T-cell (primary cell): ENCODE measurements at regions not wholly inside any gene's neighbourhood (a gene's known extent, or its start where the extent isn't known, plus 50 kb on each side); places are given as distances from the start of the nearest gene placed in this dataset.

Experiments
- ATAC-seq, 4 experiments: fragments of 200-7000 bp in 3 of 4; fragments of 150-1000 bp in 1 of 4; cut with Tn5 transposase; replicated peaks in 1 of 4; 1 replicate in 3 of 4; 2 replicates in 1 of 4; pipeline ENCODE4 v1.10.0; 2021; ENCODE audit warnings: moderate library complexity in 3 of 4, mild to moderate bottlenecking in 2 of 4, moderate number of reproducible peaks in 1 of 4
- CTCF ChIA-PET, 2 donors: fragments of 300-600 bp; sonication (Branson Sonifier 250); formaldehyde crosslinking; loops; one replicate each; lab custom pipeline; 2022; ENCODE audit warnings: antibody characterized with exemption in 2 of 2; lab: Charles Lee
- POLR2A ChIA-PET, 2 donors: fragments of 300-600 bp; sonication (Branson Sonifier 250); formaldehyde crosslinking; loops; one replicate each; lab custom pipeline; 2022; ENCODE audit warnings: antibody characterized with exemption in 2 of 2; lab: Charles Lee
- DNase-seq, 35 experiments: peaks; one replicate each; pipeline versions ENCODE4 v3.0.0 to v3.0.0-alpha.2; 2013 to 2023
- H3K27ac ChIP-seq: one replicate; pipeline ENCODE4 v1.5.1; 2013; ENCODE audit warnings: low read length
- H3K27me3 ChIP-seq, 2 experiments: replicated peaks in 1 of 2; 1 replicate in 1 of 2; 2 replicates in 1 of 2; pipeline versions ENCODE4 v1.6.1 to v1.7.0; 2013; ENCODE audit warnings: low read length in 1 of 2, mixed read lengths in 1 of 2; ENCODE audit not compliant: control insufficient read depth in 2 of 2, insufficient read depth in 2 of 2; ENCODE audit errors: extremely low read depth in 1 of 2
- H3K36me3 ChIP-seq, 2 donors: 1 replicate in 1 of 2; 2 replicates in 1 of 2; pipeline versions ENCODE4 v1.6.1 to v1.7.0; 2013; ENCODE audit warnings: low read length in 1 of 2; ENCODE audit not compliant: control insufficient read depth in 2 of 2, insufficient read depth in 1 of 2; ENCODE audit errors: extremely low read depth in 1 of 2
- H3K4me1 ChIP-seq, 2 experiments: 1 replicate in 1 of 2; 2 replicates in 1 of 2; pipeline versions ENCODE4 v1.6.1 to v1.7.0; 2013; ENCODE audit warnings: low read length in 2 of 2, mixed read lengths in 1 of 2; ENCODE audit not compliant: insufficient read depth in 2 of 2, control insufficient read depth in 1 of 2; ENCODE audit errors: extremely low read depth in 1 of 2
- H3K4me3 ChIP-seq, 2 donors: 1 replicate in 1 of 2; 2 replicates in 1 of 2; pipeline versions ENCODE4 v1.5.1 to v1.7.0; 2013; ENCODE audit warnings: mild to moderate bottlenecking in 2 of 2, low read length in 1 of 2, moderate library complexity in 1 of 2; ENCODE audit not compliant: control insufficient read depth in 1 of 2; ENCODE audit errors: extremely low read depth in 1 of 2
- H3K9me3 ChIP-seq: 2 replicates; pipeline ENCODE4 v1.7.0; 2013
- H3K27ac Mint-ChIP-seq, 2 donors: one replicate each; pipeline ENCODE4 v1.8.0; 2020 to 2021; ENCODE audit warnings: mild to moderate bottlenecking in 2 of 2, mixed read lengths in 2 of 2
- H3K27me3 Mint-ChIP-seq, 2 donors: one replicate each; pipeline ENCODE4 v1.8.0; 2021 to 2022; ENCODE audit warnings: mixed read lengths in 2 of 2
- H3K36me3 Mint-ChIP-seq: one replicate; pipeline ENCODE4 v1.8.0; 2021; ENCODE audit warnings: mixed read lengths
- H3K4me1 Mint-ChIP-seq, 3 donors: one replicate each; pipeline ENCODE4 v1.8.0; 2020 to 2022; ENCODE audit warnings: mixed read lengths in 3 of 3, mild to moderate bottlenecking in 1 of 3
- H3K4me3 Mint-ChIP-seq, 3 donors: one replicate each; pipeline ENCODE4 v1.8.0; 2020 to 2022; ENCODE audit warnings: mild to moderate bottlenecking in 3 of 3, mixed read lengths in 3 of 3, moderate library complexity in 3 of 3
- H3K9me3 Mint-ChIP-seq, 3 donors: one replicate each; pipeline ENCODE4 v1.8.0; 2020 to 2022; ENCODE audit warnings: mixed read lengths in 3 of 3
- WGBS: methylation state at CpG from one replicate; pipeline ENCODE4 v1.1.5; 2013; ENCODE audit warnings: missing lambda C conversion rate; ENCODE audit not compliant: insufficient coverage; 5-methylcytosine and 5-hydroxymethylcytosine counted together

DNA sequence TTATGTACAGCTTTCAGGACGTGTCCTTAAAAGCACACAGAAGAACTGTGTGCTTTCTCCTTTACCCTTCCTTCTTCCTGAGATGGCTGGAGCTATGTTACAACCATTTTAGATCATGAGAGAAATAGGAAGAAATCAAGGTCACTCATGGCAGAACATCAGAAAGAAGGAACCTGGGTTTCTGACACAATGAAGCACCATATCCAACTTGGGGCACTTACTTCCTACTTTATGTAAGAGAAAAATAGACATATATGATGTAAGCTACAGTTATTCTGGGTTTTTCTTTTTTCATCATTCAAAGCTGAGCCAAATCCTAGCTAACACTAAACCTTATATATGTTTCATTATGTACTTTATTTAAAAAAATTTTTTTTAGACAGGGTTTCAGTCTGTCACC, 79.5 kb downstream of the FAM161A start:
- no peak overlapping the region for H3K4me3 Mint-ChIP-seq
- ChIA-PET POLR2A (interaction anchor here in 1 of 2 donors (0.6 kb wide), 1 partner anchor 623 kb away, joined by 3 read pairs; no protein-coding TSS in a partner anchor), CTCF (no interaction called here)
- no CpG with 5 or more reads among the region's 1 CpG for WGBS
- Histone ChIP-seq H3K4me3 (no peak overlapping the region), H3K27ac (no peak overlapping the region), H3K9me3 (no peaks in the 10 kb centered on the region), H3K36me3 (no peaks in the 10 kb centered on the region), H3K4me1 (no peaks in the 10 kb centered on the region), H3K27me3 (peaks cover 0 to 21% of the 10 kb centered on the region in 2 experiments)
- H3K36me3 Mint-ChIP-seq = no peaks in the 10 kb centered on the region
- H3K9me3 Mint-ChIP-seq = no peaks in the 10 kb centered on the region
- no peaks in the 10 kb centered on the region for H3K4me1 Mint-ChIP-seq
- no peak overlapping the region for H3K27ac Mint-ChIP-seq
- peaks cover 23 to 25% of the 10 kb centered on the region in 2 donors for H3K27me3 Mint-ChIP-seq
- no peak for ATAC-seq
- DNase-seq = no peak

DNA sequence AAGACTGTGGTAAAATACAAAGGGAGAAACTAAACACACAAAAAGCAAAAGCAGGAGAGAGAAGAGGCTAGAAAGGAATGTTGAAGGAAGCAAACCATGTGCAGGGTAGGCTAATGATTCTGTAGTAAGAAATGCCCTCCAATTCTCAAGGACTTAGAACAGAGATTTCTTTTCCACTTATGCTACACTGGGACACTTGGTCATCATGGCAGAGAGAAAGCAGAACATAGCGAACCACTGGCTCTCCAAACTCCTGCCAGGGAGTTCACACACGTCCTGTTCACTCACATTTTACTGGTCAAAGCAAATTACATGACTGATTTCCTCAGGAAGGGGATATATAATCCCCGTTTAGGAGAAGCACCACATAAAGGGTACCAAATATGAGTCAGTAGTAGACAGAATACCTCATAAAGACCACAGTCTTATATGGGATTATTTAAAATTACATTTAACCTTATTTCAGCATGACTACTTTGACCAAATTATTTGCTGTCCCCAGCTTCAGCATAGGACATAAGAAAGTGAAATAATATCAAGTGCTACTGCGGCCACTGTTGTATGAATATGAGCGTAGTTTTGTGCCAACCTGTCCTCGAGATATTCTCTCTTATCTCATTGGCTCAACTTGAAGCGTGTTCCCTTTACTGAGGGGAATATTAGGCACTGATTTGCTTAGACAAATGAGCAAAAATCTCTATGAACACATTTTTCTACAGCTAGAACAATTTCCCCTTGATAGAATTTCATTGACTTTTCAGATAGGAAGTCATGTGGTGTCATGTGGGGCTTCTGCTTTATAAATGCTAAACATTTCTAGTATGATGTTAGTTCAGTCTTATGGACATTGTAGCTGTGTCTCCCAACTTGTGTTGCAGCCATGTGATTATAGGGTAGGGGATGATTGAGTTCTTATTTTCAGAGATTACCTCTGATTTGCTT, 81.7 kb downstream of the FAM161A start:
- H3K4me1 Mint-ChIP-seq = no peaks in the 10 kb centered on the region
- H3K27ac Mint-ChIP-seq = no peak overlapping the region
- peaks cover 13 to 18% of the 10 kb centered on the region in 2 donors for H3K27me3 Mint-ChIP-seq
- H3K9me3 ChIP-seq = no peaks in the 10 kb centered on the region
- no peaks in the 10 kb centered on the region for H3K9me3 Mint-ChIP-seq
- peaks cover 0 to 5% of the 10 kb centered on the region in 2 experiments for H3K27me3 ChIP-seq
- no peak for ATAC-seq
- no peaks in the 10 kb centered on the region for H3K36me3 Mint-ChIP-seq
- no CpG with 5 or more reads among the region's 7 CpGs for WGBS
- no peak for DNase-seq
- H3K36me3 ChIP-seq = no peaks in the 10 kb centered on the region
- no peak overlapping the region for H3K4me3 Mint-ChIP-seq
- ChIA-PET CTCF (no interaction called here), POLR2A (no interaction called here)
- H3K4me3 ChIP-seq = no peak overlapping the region
- no peak overlapping the region for H3K27ac ChIP-seq
- H3K4me1 ChIP-seq = no peaks in the 10 kb centered on the region

DNA sequence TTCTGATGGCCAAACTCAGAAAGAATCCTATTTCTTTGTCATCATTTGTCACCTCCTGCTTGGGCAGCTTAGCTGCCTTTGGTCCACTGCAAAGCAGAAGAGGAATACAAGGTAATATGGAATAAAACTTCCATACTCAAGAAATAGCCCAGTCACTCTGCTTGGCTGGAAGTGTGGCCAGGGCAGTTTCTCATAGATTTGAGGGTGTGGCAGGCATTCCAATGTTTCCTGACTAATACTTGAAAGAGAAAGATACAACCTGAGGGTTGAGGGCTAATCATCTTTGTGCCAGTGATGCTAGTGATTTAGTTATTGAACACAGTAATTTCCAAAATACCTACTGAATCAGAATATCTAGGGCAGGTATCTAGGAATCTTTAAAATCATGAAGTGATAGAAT, 83.1 kb downstream of the FAM161A start:
- H3K36me3 Mint-ChIP-seq = no peaks in the 10 kb centered on the region
- Histone ChIP-seq H3K27me3 (peaks cover 0 to 5% of the 10 kb centered on the region in 2 experiments), H3K36me3 (no peaks in the 10 kb centered on the region), H3K4me1 (no peaks in the 10 kb centered on the region), H3K9me3 (no peaks in the 10 kb centered on the region), H3K4me3 (no peak overlapping the region), H3K27ac (no peak overlapping the region)
- DNase-seq (no peak), ATAC-seq (no peak)
- POLR2A ChIA-PET = no interaction called here
- H3K4me3 Mint-ChIP-seq = no peak overlapping the region
- peaks cover 8% of the 10 kb centered on the region in 2 donors for H3K27me3 Mint-ChIP-seq
- H3K27ac Mint-ChIP-seq = no peak overlapping the region
- H3K4me1 Mint-ChIP-seq = no peaks in the 10 kb centered on the region
- H3K9me3 Mint-ChIP-seq = peaks cover 0 to 4% (median 4%) of the 10 kb centered on the region in 3 donors
- CTCF ChIA-PET = no interaction called here

DNA sequence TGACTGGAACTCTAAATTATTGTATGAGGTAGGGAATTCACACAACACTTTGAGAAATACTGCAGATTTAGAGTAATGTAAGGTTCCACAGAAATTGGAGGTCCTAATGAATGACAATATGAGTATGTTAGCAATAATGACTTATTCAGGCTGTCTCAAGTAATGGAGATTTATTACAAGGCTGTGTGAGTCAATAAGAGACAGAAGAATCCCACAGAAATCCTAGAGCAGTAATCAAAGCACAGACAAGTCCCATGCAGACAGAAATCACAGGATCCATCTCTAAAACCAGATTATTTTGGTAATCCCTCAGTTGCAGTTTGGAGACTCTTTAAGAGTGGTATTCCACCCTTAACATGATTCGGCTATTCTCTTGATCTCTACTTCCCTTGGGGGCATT, 83.6 kb downstream of the FAM161A start:
- H3K36me3 ChIP-seq = no peaks in the 10 kb centered on the region
- H3K27ac Mint-ChIP-seq = no peak overlapping the region
- H3K9me3 Mint-ChIP-seq = peaks cover 0 to 4% (median 4%) of the 10 kb centered on the region in 3 donors
- H3K4me3 ChIP-seq = no peak overlapping the region
- peaks cover 4 to 6% of the 10 kb centered on the region in 2 donors for H3K27me3 Mint-ChIP-seq
- DNase-seq (no peak), ATAC-seq (no peak)
- no peaks in the 10 kb centered on the region for H3K9me3 ChIP-seq
- ChIA-PET CTCF (no interaction called here), POLR2A (no interaction called here)
- no peak overlapping the region for H3K4me3 Mint-ChIP-seq
- WGBS = 50% methylated on average over 1 of the region's 1 CpG
- no peaks in the 10 kb centered on the region for H3K4me1 ChIP-seq
- no peaks in the 10 kb centered on the region for H3K4me1 Mint-ChIP-seq
- H3K36me3 Mint-ChIP-seq = no peaks in the 10 kb centered on the region
- peaks cover 0 to 5% of the 10 kb centered on the region in 2 experiments for H3K27me3 ChIP-seq
- no peak overlapping the region for H3K27ac ChIP-seq

DNA sequence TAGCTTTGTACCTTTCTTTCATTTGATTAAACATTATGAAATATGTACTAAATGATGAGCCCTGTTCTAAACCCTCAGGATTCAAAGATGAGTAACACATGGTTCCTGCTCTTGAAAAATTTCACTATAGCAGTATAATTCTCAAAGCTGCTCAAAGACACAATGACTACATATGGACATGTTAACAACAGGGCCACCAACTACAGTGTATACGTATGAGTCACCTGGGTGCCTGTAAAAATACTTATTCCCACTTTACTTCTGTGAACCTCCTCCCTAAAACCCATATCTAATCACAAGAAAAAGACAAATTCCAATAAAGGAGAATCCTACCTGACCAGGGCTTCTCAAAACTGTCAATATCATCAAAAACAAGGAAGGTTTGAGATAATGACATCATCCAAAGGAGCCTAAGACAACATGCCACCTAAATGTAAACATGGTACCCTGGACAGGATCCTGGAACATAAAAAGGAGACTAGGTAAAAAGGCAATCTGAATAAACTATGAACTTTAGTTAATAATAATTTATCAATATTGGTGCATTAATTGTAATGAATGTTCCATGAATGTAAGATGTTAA, 84.7 kb downstream of the FAM161A start:
- DNase-seq = no peak
- H3K4me3 Mint-ChIP-seq = no peak overlapping the region
- 100% methylated on average over 1 of the region's 1 CpG for WGBS
- ChIA-PET CTCF (no interaction called here), POLR2A (no interaction called here)
- Histone ChIP-seq H3K27me3 (no peaks in the 10 kb centered on the region), H3K36me3 (no peaks in the 10 kb centered on the region), H3K4me1 (peaks cover 2 to 7% of the 10 kb centered on the region in 2 experiments), H3K27ac (no peak overlapping the region), H3K4me3 (no peak overlapping the region), H3K9me3 (no peaks in the 10 kb centered on the region)
- H3K27me3 Mint-ChIP-seq = peaks cover 0 to 4% of the 10 kb centered on the region in 2 donors
- H3K9me3 Mint-ChIP-seq = peaks cover 0 to 4% (median 4%) of the 10 kb centered on the region in 3 donors
- H3K4me1 Mint-ChIP-seq = peaks cover 0 to 5% (median 4%) of the 10 kb centered on the region in 3 donors
- ATAC-seq = no peak
- H3K27ac Mint-ChIP-seq = no peak overlapping the region
- peaks cover 2% of the 10 kb centered on the region for H3K36me3 Mint-ChIP-seq

DNA sequence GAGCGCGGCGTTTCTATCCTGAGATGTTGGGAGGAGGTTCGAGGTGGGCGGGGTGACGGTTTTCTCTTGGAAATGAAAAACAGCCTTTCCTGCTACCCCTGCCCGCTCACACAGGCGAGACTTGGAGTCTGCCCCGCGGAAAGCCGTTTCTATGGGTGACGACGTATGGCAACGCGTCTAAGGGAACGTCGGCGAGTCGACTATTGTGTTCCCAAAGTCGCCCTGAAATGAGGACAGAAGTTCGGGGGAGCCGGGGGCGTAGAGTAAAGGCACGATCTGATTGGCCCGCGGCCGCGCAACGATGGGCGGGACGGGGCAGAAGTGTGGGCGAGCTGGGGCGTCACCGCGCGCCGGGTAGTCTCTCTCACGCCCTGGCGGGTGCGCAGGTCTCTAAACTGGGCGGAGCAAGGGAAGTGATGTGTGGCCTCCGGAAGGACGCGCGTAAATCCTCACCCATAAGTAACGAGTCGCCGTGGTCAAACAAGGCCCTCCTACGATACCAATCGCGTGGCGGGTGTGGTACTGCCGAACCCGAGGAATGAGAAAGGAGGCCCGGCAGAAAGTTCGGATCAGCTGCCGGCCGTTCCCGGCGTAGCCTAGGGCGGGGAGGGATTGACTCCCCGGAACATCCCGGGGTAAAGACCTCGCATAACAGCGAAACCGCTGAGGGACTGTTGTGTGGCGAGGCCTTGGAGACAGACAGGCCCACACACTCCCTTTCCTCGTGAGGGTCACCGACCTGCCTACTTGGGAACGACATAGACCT, 89.6 kb downstream of the FAM161A start:
- H3K27ac Mint-ChIP-seq = peak overlapping the region; percentile 95 to 99
- H3K9me3 ChIP-seq = no peaks in the 10 kb centered on the region
- peaks cover 14 to 23% (median 19%) of the 10 kb centered on the region in 3 donors for H3K4me1 Mint-ChIP-seq
- peak; percentile 85 to 98 (median 96) for DNase-seq
- under 1% methylated on average over 58 of the region's 70 CpGs for WGBS
- H3K27me3 ChIP-seq = no peaks in the 10 kb centered on the region
- ATAC-seq = peak; percentile 96 to 99 (median 98)
- ChIA-PET CTCF (interaction anchor here in 1 of 2 donors (1.1 kb wide), 1 partner anchor 226 kb away, joined by 3 read pairs; the partner anchor contains the start of gene XPO1), POLR2A (interaction anchor here in 1 of 2 donors (0.6 to 1.5 kb wide), 2 partner anchors 226 to 292 kb away, joined by 8 to 16 read pairs; partner anchors contain the start of gene XPO1)
- H3K36me3 Mint-ChIP-seq = peaks cover 3% of the 10 kb centered on the region
- no peaks in the 10 kb centered on the region for H3K36me3 ChIP-seq
- peak overlapping the region; percentile 94 to 95 (median 94) for H3K4me3 Mint-ChIP-seq
- H3K27ac ChIP-seq = peak overlapping the region; percentile 98
- peaks cover 0 to 7% (median 4%) of the 10 kb centered on the region in 3 donors for H3K9me3 Mint-ChIP-seq
- peak overlapping the region; percentile 90 to 96 for H3K4me3 ChIP-seq
- H3K4me1 ChIP-seq = peaks cover 2 to 9% of the 10 kb centered on the region in 2 experiments
- H3K27me3 Mint-ChIP-seq = no peaks in the 10 kb centered on the region
